ENCODE measurements at regions not wholly inside any gene's neighbourhood (a gene's known extent, or its start where the extent isn't known, plus 50 kb on each side); places are given as distances from the start of the nearest gene placed in this dataset.

DNA sequence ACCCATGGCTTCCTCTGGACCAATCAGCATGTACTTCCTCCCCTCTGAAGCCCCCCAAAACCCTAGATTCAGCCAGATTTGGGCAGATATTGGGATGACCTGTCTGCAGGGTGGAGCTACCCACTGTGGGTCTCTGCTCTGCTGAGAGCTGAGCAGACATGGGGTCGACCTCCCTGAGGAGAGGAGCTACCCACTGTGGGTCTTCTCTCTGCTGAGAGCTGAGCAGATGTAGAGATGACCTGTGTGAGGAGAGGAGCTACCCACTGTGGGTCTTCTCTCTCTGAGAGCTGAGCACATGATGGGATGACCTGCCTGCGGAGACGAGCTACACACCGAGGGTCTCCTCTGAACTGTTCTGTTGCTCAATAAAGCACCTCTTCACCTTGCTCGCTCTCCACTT is 89.6 kb downstream of the CAVIN4 start:
- DNase-seq (no peak), ATAC-seq (ENCODE audit: insufficient read depth, low FRiP score) (no peak)
- WGBS, 2 donors: 79 to 95% methylated on average over 5 of the region's 5 CpGs
- Histone ChIP-seq H3K4me1 (ENCODE audit: control insufficient read depth in 5 of 5, insufficient read depth in 5 of 5, low read length in 5 of 5) (no peaks in the 10 kb centered on the region), H3K27me3 (ENCODE audit: control insufficient read depth in 3 of 3, insufficient read depth in 3 of 3, low read length in 2 of 3) (no peaks in the 10 kb centered on the region), H3K9me3 (ENCODE audit: control insufficient read depth in 4 of 4, insufficient read depth in 3 of 4, low read length in 3 of 4) (peaks cover 0 to 9% (median 0%) of the 10 kb centered on the region in 4 donors), H3K36me3 (ENCODE audit: control insufficient read depth in 4 of 4, insufficient read depth in 4 of 4, low read length in 4 of 4) (no peaks in the 10 kb centered on the region), H3K4me3 (no peak overlapping the region), H3K9ac (ENCODE audit: insufficient read depth in 1 of 2, low read length in 2 of 2) (no peak overlapping the region), H3K27ac (ENCODE audit: low read depth in 1 of 2, low read length in 1 of 2) (no peak overlapping the region)
- TF ChIP-seq, protein P1, sequence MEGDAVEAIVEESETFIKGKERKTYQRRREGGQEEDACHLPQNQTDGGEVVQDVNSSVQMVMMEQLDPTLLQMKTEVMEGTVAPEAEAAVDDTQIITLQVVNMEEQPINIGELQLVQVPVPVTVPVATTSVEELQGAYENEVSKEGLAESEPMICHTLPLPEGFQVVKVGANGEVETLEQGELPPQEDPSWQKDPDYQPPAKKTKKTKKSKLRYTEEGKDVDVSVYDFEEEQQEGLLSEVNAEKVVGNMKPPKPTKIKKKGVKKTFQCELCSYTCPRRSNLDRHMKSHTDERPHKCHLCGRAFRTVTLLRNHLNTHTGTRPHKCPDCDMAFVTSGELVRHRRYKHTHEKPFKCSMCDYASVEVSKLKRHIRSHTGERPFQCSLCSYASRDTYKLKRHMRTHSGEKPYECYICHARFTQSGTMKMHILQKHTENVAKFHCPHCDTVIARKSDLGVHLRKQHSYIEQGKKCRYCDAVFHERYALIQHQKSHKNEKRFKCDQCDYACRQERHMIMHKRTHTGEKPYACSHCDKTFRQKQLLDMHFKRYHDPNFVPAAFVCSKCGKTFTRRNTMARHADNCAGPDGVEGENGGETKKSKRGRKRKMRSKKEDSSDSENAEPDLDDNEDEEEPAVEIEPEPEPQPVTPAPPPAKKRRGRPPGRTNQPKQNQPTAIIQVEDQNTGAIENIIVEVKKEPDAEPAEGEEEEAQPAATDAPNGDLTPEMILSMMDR (IDR thresholded peaks at IDR 0.05; ENCODE audit: control extremely low read depth, extremely low read depth): no peak

DNA sequence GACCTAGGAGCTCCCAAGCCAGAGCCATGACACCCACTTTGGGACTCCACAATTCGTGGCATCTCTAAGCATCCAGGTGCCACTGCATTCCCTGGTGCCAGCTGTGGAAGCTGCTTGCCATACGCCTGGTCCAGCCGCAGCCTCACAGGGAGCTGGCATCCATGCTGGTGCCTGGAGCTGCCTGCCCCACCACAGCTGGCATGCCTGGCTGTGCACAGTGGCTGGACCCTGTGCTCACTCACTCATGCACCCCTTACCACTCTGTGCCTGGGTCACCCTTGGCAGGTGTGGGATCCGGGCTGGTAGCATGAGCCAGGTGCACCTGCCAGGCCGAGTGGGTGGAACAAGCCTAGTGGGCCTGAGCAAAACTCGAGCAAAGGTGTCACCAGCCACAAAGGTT is 90.1 kb downstream of the CAVIN4 start:
- Histone ChIP-seq H3K9ac (ENCODE audit: insufficient read depth in 1 of 2, low read length in 2 of 2) (no peak overlapping the region), H3K4me3 (no peak overlapping the region), H3K36me3 (ENCODE audit: control insufficient read depth in 4 of 4, insufficient read depth in 4 of 4, low read length in 4 of 4) (no peaks in the 10 kb centered on the region), H3K27ac (ENCODE audit: low read depth in 1 of 2, low read length in 1 of 2) (no peak overlapping the region), H3K9me3 (ENCODE audit: control insufficient read depth in 4 of 4, insufficient read depth in 3 of 4, low read length in 3 of 4) (peaks cover 0 to 9% (median 0%) of the 10 kb centered on the region in 4 donors), H3K27me3 (ENCODE audit: control insufficient read depth in 3 of 3, insufficient read depth in 3 of 3, low read length in 2 of 3) (no peaks in the 10 kb centered on the region), H3K4me1 (ENCODE audit: control insufficient read depth in 5 of 5, insufficient read depth in 5 of 5, low read length in 5 of 5) (no peaks in the 10 kb centered on the region)
- TF ChIP-seq, protein P1 (IDR thresholded peaks at IDR 0.05; ENCODE audit: control extremely low read depth, extremely low read depth): no peak
- DNase-seq (no peak), ATAC-seq (ENCODE audit: insufficient read depth, low FRiP score) (no peak)
- WGBS, 2 donors: 80 to 92% methylated on average over 6 of the region's 6 CpGs

GRCh38 chr9:100669968-100670367 is 92.1 kb downstream of the CAVIN4 start:
- ATAC-seq (ENCODE audit: insufficient read depth, low FRiP score) (no peak), DNase-seq (no peak)
- H3K4me1 ChIP-seq (ENCODE audit: control insufficient read depth in 5 of 5, insufficient read depth in 5 of 5, low read length in 5 of 5): no peaks in the 10 kb centered on the region
- TF ChIP-seq, protein P1 (IDR thresholded peaks at IDR 0.05; ENCODE audit: control extremely low read depth, extremely low read depth): no peak
- peaks cover 0 to 7% (median 0%) of the 10 kb centered on the region in 4 donors for H3K9me3 ChIP-seq (ENCODE audit: control insufficient read depth in 4 of 4, insufficient read depth in 3 of 4, low read length in 3 of 4)
- no peaks in the 10 kb centered on the region for H3K27me3 ChIP-seq (ENCODE audit: control insufficient read depth in 3 of 3, insufficient read depth in 3 of 3, low read length in 2 of 3)
- no peaks in the 10 kb centered on the region for H3K36me3 ChIP-seq (ENCODE audit: control insufficient read depth in 4 of 4, insufficient read depth in 4 of 4, low read length in 4 of 4)
- WGBS, 2 donors: 66 to 68% methylated on average over 8 of the region's 8 CpGs
- no peak overlapping the region for H3K27ac ChIP-seq (ENCODE audit: low read depth in 1 of 2, low read length in 1 of 2)
- H3K9ac ChIP-seq (ENCODE audit: insufficient read depth in 1 of 2, low read length in 2 of 2): no peak overlapping the region
- no peak overlapping the region for H3K4me3 ChIP-seq

DNA sequence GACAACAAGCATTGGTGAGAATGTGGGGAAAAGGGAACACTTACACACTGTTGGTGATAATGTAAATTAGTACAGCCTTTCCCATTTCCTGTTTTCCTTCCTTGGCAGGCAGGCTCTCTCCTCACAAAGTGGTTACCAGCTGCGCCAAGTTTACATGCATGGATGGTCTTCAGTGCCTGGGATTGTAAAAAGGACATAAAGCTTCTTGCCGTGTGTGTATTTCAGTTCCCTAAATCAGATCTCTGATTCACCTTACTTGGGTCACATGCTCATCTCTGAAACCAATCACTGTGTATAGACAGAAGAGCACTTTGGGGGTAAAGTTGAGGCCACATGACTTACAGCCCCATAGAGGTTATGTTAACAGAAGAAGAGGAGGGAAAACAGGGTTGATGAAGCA is 92.8 kb downstream of the CAVIN4 start:
- Histone ChIP-seq H3K36me3 (ENCODE audit: control insufficient read depth in 4 of 4, insufficient read depth in 4 of 4, low read length in 4 of 4) (no peaks in the 10 kb centered on the region), H3K4me1 (ENCODE audit: control insufficient read depth in 5 of 5, insufficient read depth in 5 of 5, low read length in 5 of 5) (no peaks in the 10 kb centered on the region), H3K9me3 (ENCODE audit: control insufficient read depth in 4 of 4, insufficient read depth in 3 of 4, low read length in 3 of 4) (peaks cover 0 to 7% (median 0%) of the 10 kb centered on the region in 4 donors), H3K9ac (ENCODE audit: insufficient read depth in 1 of 2, low read length in 2 of 2) (no peak overlapping the region), H3K27me3 (ENCODE audit: control insufficient read depth in 3 of 3, insufficient read depth in 3 of 3, low read length in 2 of 3) (no peaks in the 10 kb centered on the region), H3K27ac (ENCODE audit: low read depth in 1 of 2, low read length in 1 of 2) (no peak overlapping the region), H3K4me3 (no peak overlapping the region)
- WGBS, 2 donors: 51 to 56% methylated on average over 2 of the region's 2 CpGs
- TF ChIP-seq, protein P1 (IDR thresholded peaks at IDR 0.05; ENCODE audit: control extremely low read depth, extremely low read depth): no peak
- DNase-seq: no peak
- no peak for ATAC-seq (ENCODE audit: insufficient read depth, low FRiP score)
